ENCODE measurements at regions not wholly inside any gene's neighbourhood (a gene's known extent, or its start where the extent isn't known, plus 50 kb on each side); places are given as distances from the start of the nearest gene placed in this dataset.

- Histone ChIP-seq H3K27me3 (ENCODE audit: control insufficient read depth in 2 of 2, insufficient read depth in 2 of 2, low read length in 2 of 2) (no peaks in the 10 kb centered on the region), H3K9me3 (replicated peaks; ENCODE audit: control insufficient read depth, insufficient read depth, low read depth, low read length) (no peaks in the 10 kb centered on the region), H3K27ac (ENCODE audit: extremely low read depth, low read depth, low read length) (no peak overlapping the region), H2AFZ (ENCODE audit: low read depth, low read length) (no peak overlapping the region), H4K20me1 (replicated peaks; ENCODE audit: control insufficient read depth, insufficient read depth, low read length) (no peaks in the 10 kb centered on the region), H3K36me3 (ENCODE audit: control insufficient read depth, insufficient read depth, low read length) (no peaks in the 10 kb centered on the region), H3K4me2 (ENCODE audit: insufficient read depth, low read length) (no peak overlapping the region), H3K4me1 (replicated peaks in 1 of 2; ENCODE audit: control insufficient read depth in 2 of 2, insufficient read depth in 2 of 2, low read length in 2 of 2) (no peaks in the 10 kb centered on the region), H3K4me3 (no peak overlapping the region), H3K79me2 (ENCODE audit: control insufficient read depth, insufficient read depth, low read length) (no peaks in the 10 kb centered on the region), H3K9ac (ENCODE audit: insufficient read depth in 1 of 2, low read depth in 2 of 2, low read length in 2 of 2) (no peak overlapping the region), H3K9me1 (ENCODE audit: control insufficient read depth, insufficient read depth, low read length) (no peaks in the 10 kb centered on the region)
- DNase-seq (ENCODE audit: extremely low read depth in 1 of 4, low spot score in 3 of 4) (no peak), ATAC-seq (no peak), FAIRE-seq (no peak)
- POLR2A ChIA-PET: no interaction called here
- no peak for TF ChIP-seq ZNF124 (CRISPR knock-in tag; IDR thresholded peaks at IDR 0.05)
- no peak for TF ChIP-seq RREB1 (CRISPR knock-in tag; IDR thresholded peaks at IDR 0.05)
- TF ChIP-seq DDX20 (tag; IDR thresholded peaks at IDR 0.05; ENCODE audit: low read depth): no peak
- no peak for TF ChIP-seq CHD1 (IDR thresholded peaks at IDR 0.05; ENCODE audit: low read length)
- CTCF ChIA-PET (ENCODE audit: low intra/inter-chr PET ratio): no interaction called here
- in situ Hi-C loops (cut with MboI) (no loop called here), intact Hi-C loops (cut with micrococcal nuclease) (no loop called here)
- 0% methylated on average over 4 of the region's 4 CpGs for WGBS (ENCODE audit: insufficient coverage, low coverage, missing lambda C conversion rate)
- no TSS peak for BruUV-seq (replicated peaks)
Measured at GRCh38 chr1:193325771-193326170, 139.4 kb upstream of the B3GALT2 start.

Measured in K562 (cell line).